ENCODE measurements at regions not wholly inside any gene's neighbourhood (a gene's known extent, or its start where the extent isn't known, plus 50 kb on each side); places are given as distances from the start of the nearest gene placed in this dataset.

- TF ChIP-seq CTCF (IDR thresholded peaks at IDR 0.05) (no peak), POLR2AphosphoS5 (IDR thresholded peaks at IDR 0.05) (no peak), POLR2A (IDR thresholded peaks at IDR 0.05) (no peak)
Measured at GRCh38 chr6:164178679-164179332, 764.3 kb downstream of the QKI start.
